HK-2 (cell line): ENCODE measurements at regions not wholly inside any gene's neighbourhood (a gene's known extent, or its start where the extent isn't known, plus 50 kb on each side); places are given as distances from the start of the nearest gene placed in this dataset.
"Not testable (repeated sequence)": the region's sequence is repeated elsewhere in the genome, so short reads cannot be mapped to it uniquely, and the experiment has no call there.

Experiments
- DNase-seq: peaks from one replicate; pipeline ENCODE4 v3.0.0-alpha.2; 2018; ENCODE audit not compliant: unreplicated experiment

DNA sequence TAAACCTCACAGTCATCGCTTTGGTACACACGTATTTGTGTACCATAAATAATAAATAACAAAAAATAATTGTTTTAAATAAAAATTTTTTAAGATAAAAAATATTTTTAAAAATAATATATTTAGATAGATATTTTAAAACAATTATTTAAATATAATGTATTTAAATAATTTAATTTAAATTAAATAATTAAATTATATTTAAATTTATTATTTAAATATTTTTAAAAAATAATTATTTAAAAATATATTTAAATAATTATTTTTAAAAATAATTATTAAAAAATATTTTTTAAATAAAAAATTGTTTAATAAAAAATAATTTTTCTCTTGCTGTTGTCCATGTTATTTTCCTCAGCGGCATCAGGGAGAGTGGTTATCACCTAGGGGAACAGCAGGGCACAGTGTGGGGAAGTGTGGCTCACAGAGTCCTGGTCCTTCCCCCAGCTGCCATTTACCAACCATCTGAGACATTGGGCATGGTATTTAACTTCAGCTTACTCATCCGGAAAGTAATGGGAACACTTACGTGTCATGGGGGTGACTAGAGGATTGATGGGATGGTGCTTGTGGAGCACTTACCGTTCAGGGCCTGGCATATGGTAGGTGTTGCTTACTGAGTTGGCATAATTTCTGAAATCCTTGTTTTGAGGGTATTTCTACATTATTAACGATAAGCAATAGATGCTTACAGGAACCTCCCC, 92.9 kb upstream of the TSPAN2 start:
- peak; percentile 60 for DNase-seq

DNA sequence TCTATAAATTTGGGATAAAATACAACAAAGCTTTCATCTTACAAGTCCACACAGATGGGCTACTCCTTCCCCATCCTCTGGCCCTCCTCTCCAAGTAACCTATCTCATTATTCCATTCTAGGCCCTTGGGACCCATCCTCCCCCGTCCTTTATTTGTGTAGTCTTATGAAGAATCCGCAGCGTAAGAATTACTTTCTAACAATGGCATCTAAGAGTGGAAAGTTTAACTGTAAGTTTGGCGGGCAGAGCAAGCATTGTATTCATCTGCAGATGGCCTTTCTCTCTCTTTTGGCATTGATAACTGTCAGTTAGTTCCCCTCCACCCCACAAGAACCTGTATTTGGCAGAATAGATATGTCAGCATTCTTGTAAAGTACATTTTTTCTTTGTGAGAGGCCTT, 91.9 kb upstream of the TSPAN2 start:
- no peak for DNase-seq

DNA sequence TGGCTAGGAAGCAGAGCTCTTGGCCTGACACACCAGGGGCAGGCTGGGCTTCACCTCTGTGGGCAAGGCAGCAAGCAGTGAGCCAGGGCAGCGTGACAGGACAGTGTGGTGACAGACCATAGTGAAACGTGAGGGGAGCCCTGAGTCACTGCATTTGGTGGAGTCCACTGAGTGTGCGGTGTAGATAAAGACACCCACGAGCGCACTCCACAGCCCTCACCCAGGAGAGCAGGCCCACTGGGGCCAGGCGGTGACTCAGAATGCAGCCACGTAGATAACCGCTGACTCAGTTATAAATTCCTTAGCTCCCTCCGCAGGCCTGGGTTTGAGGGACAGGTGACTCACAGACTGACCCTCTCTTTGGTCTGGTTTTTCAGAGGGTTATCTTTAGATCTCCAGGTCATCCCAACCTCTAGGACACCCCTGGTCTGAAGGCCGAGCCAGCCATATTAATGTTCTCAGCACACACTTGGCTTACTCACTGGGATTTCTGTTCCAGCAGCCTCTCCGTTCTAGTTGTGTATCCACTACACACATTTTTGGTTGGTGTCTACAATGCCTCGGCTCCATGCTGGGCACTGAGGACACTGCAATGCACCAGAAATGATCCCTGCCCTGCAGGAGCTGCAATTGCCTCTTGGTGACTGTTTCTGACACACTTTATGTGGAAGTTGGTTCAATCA, 90.2 kb upstream of the TSPAN2 start:
- DNase-seq: peak; percentile 97

DNA sequence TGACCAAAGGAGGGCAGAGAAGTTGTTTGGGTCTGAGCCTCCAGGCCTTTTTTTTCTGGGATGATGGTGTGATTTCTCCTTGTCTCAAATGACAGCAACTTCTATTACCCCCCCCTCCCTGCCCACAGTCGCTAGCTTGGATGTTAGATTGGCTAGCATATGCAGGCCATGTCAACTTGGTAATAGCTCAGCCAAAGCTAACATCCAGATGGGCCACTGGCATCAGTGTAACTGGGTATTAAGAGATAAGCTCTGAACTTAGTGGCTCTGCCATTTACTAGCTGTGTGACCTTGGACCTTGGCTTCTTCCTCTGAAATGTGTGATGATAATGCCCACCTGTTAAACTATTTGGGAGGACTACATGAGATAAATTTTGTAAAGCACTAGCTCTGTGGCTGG, 86.9 kb upstream of the TSPAN2 start:
- DNase-seq: no peak

DNA sequence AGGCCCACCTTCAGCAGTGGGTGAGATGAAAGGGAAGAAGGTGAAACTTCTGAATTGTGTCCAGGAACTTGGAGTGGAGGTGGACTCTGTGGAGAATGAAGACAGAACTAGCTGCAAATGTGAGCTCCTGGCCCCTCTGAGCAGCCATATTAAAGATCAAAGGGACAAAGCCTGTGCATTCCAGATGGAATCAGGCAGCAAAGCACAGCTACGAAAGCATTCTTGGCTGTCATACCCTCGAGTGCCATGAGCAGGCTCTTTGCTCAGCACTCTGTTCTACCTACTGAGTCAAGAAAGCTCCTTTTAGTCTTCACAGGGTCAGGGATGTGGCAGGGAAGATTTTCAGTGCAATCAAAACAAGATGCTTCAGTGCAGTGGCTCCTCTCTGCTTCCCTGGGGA, 86.3 kb upstream of the TSPAN2 start:
- no peak for DNase-seq

DNA sequence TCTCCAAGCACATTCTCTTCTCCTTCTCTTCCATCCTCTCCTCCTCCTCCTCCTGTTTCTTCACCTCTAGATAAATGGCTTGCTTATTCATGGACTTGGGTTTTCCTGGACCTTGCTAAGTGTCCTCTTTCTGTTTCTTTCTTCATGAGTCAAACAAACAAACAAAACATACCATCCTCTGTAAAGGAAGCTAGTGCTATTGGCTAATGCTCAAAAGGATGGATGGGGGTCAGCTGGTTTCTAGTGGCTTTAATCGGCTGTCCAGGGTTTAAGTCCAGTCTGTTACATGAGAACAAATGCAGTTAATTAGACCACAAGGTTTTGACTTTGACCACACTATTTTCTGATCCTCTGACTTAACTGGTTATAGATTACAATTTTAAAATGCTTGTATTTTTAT, 83.8 kb upstream of the TSPAN2 start:
- DNase-seq: no peak

DNA sequence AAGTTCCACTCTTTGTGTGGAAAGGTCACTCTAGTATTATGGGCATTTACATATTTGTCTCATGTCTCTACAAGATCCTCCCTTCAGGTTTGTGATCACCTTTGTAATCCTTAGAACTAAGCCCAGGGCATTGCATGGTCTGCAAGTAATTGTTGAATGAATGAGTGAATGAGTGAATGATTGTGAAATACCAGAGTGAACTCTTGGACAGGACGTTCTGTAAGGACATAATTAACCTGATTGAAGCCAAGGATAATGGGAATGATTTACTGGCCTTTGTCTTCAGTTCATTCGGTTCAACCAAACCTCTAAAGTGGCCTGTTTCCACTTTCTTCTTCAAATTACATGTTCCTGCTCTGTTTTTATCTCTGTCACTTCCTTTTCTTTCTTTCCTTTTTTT, 83.0 kb upstream of the TSPAN2 start:
- DNase-seq: no peak

DNA sequence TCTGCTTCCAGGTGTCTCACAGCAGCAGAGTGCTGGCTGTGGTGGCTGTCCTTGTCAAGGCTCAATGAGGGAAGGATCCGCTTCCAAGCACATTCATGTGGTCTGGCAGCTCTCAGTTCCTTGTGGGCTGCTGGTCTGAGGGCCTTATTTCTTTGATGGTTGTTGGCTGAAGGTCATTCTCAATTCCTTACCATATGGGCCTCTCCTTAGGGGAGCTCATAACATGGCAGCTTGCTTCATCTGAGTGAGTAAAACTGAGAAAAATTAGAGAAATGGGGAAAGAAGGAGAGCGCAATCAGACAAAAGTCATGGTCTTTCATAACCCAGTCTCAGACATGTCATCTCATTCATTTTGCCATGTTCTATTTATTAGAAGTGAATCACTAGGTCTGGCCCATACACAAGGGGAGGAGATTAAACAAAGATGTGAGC, 81.7 kb upstream of the TSPAN2 start:
- no peak for DNase-seq

DNA sequence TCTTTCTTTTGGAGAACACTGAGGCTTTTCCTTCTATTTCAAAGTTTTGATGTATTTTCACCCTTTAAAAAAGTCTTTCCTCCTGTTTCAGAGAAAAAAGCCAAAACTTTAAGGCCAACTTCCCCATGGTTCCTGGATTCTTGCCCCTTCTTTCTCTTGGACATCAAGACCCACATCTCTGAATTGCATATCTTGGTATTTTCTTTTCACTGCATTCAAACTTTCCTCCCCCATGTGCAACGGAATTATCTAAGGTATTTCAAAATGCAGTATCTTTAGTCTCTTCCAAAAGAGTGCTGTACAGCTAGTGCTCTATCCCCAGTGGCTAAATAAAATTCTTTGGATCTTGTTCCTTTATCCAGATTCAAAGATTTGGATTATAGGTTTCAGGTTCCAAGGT, 81.1 kb upstream of the TSPAN2 start:
- DNase-seq: no peak

DNA sequence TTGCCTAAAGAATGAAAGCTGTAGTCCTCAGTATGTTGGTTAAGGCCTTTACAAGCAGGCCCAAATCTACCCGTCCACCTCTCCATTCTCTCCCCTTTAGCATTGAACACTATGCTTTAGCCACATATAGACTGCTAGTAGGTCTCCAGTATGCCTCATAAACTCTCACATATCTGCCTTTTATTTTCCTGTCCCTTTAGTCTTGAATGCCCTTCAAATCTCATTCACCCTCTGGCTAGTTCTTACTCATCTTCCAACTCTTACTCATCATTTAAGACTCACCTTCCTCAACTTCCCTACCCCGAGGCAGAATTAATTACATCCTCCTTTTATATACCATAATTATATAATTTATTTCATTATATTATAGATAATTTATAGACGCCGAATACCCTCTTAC, 78.7 kb upstream of the TSPAN2 start:
- DNase-seq: no peak

DNA sequence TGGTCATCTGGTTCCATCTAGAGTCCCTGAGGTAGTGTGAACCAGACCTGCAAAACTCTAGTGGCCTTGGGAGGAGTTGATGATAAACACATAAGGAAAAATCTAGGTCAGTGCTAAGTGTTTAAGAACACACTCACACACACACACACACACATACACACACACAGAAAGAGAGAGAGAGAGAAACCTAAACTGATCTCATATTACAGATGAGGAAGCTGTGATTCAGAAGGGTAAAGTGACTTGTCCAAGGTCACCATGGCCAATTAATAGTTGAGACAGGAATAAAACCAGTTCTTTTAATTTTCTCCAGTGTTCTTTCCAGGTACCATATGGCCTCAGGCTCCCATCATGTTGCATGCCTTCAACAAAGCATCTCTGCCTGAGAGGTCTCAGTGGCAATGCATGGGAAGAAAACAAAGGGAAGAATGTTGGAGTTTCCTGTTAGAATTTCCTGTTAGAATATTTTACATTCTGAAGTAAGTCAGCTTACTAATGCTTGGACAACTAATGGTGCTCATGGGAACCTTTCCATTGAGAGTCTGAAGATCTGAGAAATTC, 77.3 kb upstream of the TSPAN2 start:
- DNase-seq: no peak

DNA sequence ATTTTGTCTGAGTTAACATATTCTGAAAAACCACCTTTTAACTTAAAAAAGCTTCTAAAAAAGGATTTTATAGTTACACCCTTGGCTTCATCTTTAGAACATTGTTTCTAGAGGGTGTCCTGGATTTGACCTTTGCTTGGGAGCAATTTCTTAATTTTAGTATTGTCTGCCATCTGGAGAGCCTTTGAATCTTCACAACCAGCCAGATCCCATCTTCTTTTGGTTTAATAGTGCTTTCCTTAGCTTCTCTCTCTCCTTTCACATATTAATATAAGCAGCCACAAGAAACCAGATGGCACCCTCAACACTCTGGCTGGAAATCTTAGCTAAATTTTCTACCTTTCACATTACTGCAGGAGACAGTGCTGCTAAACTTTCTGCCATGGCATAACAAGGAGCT, 76.5 kb upstream of the TSPAN2 start:
- DNase-seq: no peak

DNA sequence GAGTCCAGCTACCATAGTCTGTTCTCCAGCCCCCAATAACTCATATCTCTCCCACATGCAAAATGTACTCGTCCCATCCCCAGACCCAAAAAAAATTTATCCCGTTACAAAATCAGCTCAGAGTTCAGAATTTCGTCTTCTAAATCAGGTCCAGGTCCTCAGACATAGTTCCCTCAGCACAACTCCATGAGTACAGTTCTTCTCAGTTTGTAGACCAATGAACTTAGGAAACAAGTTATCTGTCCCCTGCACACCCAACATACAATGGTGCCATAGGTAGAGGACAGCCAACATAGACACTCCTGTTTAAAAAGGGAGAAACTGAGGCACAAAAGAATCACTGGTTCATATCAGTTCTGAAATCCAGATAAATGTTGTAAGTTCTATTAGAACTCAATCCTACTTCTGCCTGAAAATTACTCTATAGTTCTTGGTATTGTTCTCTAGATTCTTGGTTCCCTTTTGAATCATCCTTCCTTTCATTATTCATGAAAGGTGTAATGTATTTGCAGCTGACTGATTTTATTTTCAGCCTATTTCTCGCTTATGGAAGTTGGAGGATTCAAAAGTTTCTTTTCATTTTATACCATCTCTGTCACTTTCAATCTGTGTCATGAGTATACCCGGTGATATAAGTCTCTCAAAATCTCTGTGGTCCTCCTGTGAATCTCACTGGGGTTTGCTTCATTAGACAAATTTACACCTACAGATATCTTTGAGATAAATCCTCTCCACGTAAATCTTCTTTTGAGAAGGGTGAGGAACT, 75.8 kb upstream of the TSPAN2 start:
- no peak for DNase-seq

DNA sequence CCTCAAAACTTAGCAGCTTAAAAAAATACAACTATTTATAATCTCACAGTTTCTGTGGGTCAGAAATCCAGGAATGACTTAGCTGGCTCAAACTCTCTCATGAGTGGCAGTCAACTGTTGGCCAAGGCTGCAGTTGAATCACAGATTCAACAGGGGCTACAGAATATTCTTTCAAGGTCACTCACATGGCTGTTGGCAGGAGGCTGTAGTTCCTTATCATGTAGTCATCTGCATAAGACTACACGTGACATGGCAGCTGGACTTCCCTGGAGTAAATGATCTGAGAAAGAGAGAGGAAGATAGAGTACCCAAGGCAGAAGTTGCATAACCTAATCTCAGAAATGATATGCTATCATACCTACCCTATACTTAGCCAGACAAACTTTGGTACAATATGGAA, 75.2 kb upstream of the TSPAN2 start:
- DNase-seq: no peak

DNA sequence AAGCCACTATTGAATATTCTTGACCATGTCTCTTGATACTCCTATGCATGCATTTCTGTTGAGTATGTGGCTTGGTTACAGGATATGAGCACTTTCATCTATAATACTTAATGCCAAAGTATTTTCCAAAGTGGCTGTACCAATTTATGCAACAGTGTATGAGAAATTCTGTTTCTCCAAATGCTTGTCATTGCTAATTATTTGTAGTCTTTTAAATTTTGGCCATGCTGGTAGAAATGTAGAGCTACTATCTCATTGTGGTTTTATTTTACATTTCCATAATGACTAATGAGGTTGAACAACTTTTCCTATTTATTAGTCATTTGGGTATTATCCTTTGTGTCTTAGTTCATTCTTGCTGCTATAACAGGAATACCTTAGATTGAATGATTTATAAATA, 71.4 kb upstream of the TSPAN2 start:
- no peak for DNase-seq

DNA sequence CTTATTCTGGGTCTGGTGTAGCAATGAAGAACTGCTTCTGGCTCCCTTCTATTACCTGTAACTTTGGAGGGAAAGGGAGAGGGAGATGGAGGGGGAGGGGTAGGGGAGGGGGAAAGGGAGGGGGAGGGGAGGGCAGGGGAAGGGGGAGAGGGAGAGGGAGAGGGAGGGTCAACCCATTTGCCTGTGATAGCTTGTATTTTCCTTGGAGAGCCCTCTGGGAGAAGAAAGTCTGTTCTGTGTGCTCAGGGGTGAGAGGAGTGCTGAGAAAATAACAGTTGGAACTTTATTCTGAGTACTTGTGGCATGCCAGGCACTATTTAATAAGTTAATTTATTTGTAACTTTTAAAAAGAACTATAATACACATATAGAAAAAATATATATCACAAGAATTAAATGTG, 70.7 kb upstream of the TSPAN2 start:
- DNase-seq: no peak

DNA sequence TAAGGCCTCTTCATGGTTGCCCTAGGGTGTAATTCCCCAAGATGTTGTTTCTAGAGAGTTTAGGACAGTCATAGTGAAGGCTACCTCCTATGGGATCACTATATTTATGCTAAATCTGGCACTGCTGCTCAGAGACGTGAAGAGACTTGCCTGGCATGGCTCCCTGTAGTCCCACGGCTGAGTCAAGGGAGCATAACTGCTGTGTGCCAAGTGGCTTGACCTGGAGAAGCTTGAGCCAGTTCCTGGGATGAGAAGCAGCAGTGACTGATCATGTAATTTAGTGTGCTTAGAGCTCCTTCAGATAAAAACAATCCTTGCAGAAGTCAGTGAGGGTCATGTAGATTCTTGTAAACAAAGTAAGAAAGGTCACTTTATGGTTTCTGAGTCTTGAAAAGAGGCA, 68.9 kb upstream of the TSPAN2 start:
- no peak for DNase-seq

DNA sequence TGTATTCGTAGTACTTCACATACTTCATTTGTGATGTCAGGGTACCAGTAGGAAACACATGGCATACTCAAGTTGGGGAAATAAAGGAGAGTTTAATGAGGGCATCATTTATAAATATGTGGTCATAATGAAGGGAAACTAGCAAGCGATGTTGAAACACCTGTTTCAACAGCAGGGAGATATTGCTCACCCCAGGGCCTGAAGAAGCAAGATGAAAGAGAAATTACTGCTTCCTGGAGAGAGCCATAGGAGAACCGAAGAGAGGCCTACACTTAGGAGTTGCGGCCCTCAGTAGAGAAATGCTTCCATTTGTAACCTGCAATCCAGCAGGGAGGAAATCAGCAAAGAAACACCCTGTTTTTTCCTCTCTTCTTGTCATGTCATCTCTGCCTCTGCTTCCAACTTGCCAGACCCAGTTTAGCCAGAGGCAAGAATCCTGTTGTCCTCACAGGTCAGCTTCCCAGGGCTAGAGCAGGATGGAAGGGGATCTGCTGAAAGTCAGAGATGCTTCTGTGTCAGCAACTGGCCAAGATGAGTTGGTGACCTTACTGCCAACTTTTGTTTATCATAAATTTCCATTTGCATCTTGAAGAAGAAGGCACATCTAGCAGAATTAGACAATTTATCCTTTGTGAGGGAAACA, 67.6 kb upstream of the TSPAN2 start:
- no peak for DNase-seq

DNA sequence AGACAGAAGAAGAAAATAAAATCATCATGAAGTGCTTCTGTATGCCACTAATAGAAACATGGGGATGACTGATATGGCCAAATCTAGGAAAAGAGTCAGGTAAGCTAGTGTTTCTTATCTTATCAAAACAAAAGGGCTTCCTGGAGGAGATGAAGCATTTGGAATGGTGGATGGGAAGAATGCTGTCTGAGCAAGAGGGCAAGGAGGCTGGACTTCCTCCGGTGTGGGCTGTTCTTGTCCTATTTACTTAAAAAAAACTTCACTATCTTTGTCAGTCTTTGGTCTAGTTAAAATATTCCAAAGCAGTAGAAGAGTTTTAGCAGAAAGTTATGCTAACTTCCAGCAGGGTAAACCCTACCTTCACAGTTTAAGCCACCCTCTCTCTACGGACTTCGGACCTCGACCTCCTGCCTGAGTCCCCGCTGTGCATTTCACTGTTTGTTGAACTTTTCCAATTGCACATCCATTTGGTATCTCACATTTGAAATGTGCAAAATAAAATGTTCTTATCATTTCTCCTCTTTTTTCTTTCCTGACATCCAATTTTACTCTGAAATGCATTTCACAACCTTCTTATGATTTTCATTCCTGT, 64.8 kb upstream of the TSPAN2 start:
- no peak for DNase-seq

DNA sequence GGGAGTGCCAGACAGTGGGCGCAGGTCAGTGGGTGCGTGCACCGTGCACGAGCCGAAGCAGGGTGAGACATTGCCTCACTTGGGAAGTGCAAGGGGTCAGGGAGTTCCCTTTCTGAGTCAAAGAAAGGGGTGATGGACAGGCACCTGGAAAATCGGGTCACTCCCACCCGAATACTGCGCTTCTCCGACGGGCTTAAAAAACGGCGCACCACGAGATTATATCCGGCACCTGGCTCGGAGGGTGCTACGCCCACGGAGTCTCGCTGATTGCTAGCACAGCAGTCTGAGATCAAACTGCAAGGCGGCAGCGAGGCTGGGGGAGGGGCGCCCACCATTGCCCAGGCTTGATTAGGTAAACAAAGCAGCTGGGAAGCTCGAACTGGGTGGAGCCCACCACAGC, 58.6 kb upstream of the TSPAN2 start:
- not testable (repeated sequence) for DNase-seq

DNA sequence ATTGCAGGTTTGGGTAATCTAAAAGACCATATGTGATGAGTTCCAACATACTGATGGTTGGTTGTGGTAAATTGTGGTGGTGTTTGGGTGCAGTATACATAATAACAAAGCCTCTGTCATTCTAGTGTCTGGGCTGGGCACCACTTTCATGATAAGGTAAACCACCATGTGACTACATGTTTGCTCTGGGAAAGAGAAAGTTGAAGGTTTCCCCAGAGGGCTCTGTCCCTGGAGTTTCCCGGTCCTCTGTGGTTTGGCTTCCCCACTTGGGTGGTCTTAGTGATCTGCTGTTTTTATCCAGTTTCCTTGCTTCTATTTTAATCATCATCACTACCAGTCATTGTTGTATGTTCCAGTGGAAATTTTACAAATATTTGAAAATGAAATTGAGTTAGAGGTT, 55.9 kb upstream of the TSPAN2 start:
- no peak for DNase-seq

DNA sequence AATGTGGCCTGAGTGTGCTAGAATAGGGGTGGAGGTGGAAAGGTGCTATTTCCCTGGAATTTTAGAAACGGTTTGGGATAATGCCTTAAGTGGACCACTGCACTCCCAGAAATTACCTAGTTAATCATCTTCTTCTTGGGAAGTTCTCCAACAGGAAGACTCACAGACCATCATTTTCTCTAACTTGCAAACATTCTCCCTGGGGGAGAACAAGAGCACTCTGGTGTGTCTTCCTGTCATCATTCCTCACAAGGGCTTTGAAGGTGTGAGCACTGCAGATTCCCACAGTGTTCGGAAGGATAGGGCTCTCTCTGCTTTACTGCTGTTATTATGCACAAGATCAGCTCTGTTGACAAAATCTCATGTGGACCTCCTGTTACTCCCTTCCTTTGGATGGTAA, 54.9 kb upstream of the TSPAN2 start:
- no peak for DNase-seq
